Uterus (tissue), 2 donors: ENCODE measurements at regions not wholly inside any gene's neighbourhood (a gene's known extent, or its start where the extent isn't known, plus 50 kb on each side); places are given as distances from the start of the nearest gene placed in this dataset.
"Not testable (repeated sequence)": the region's sequence is repeated elsewhere in the genome, so short reads cannot be mapped to it uniquely, and the experiment has no call there.

Experiments used
- POLR2A ChIP-seq, 2 donors: fragments of 450-650 bp; IDR thresholded peaks; one replicate each; pipeline ENCODE4 v1.6.1; 2016; ENCODE audit warnings: antibody characterized with exemption in 2 of 2, mild to moderate bottlenecking in 1 of 2, moderate library complexity in 1 of 2
- TF ChIP-seq, protein P1 (sequence below), 4 experiments: fragments of 200-600 bp in 2 of 4; fragments of 450-650 bp in 2 of 4; sonication (generic) in 2 of 4; IDR thresholded peaks; one replicate each; pipeline ENCODE4 v1.5.1; 2016 to 2019; ENCODE audit warnings: antibody characterized with exemption in 4 of 4, mild to moderate bottlenecking in 2 of 4, moderate library complexity in 1 of 4

DNA sequence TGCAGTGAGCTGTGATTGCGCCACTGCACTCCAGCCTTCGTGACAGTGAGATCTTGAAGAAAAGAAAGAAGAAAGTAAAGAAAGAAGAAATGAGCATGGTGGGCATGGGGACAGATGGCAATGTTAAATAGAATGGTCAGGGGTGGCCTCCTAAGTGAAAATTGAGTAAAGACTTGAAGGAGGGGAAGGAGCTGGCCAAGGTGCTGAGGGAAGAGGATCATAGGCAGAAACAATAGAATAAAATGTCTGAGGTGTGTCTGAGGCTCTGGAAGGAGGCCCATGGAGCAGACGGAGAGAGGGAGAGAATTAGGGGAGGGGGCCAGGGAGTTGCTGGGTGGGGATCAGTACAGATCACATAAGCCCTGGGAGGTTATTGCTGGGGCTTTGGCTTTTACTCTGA is 163.1 kb downstream of the RALA start:
- TF ChIP-seq, protein P1, sequence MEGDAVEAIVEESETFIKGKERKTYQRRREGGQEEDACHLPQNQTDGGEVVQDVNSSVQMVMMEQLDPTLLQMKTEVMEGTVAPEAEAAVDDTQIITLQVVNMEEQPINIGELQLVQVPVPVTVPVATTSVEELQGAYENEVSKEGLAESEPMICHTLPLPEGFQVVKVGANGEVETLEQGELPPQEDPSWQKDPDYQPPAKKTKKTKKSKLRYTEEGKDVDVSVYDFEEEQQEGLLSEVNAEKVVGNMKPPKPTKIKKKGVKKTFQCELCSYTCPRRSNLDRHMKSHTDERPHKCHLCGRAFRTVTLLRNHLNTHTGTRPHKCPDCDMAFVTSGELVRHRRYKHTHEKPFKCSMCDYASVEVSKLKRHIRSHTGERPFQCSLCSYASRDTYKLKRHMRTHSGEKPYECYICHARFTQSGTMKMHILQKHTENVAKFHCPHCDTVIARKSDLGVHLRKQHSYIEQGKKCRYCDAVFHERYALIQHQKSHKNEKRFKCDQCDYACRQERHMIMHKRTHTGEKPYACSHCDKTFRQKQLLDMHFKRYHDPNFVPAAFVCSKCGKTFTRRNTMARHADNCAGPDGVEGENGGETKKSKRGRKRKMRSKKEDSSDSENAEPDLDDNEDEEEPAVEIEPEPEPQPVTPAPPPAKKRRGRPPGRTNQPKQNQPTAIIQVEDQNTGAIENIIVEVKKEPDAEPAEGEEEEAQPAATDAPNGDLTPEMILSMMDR (IDR thresholded peaks at IDR 0.05) = not testable (repeated sequence)
- TF ChIP-seq POLR2A (IDR thresholded peaks at IDR 0.05) = not testable (repeated sequence)
